ENCODE measurements at regions not wholly inside any gene's neighbourhood (a gene's known extent, or its start where the extent isn't known, plus 50 kb on each side); places are given as distances from the start of the nearest gene placed in this dataset.
A peak's percentile ranks its signal among the peaks of the same experiment; 100 is the strongest.

DNA sequence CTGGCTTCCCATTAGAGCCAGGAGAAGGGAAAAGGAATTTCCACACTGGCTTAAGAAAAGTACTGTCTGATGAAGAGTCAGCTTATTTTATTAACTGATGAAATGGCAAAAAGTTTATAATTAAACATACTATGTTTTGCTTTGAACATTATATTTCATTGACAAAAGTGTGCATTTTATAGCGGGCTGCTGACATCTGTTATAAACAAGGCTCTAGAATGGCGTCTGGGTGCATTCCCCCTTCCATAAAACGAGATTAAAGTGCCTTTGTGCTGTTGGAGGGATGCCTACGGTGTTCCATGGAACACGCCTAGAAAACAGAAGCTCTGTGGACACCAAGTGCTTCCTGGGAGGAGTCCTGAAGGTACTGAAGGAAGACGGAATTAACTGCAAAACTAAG lies 220.2 kb downstream of the SNX10 start:
- Mint-ChIP-seq H3K27ac (no peak overlapping the region), H3K4me1 (no peaks in the 10 kb centered on the region), H3K9me3 (no peaks in the 10 kb centered on the region), H3K4me3 (no peak overlapping the region), H3K36me3 (no peaks in the 10 kb centered on the region)
- ATAC-seq (no peak), DNase-seq (ENCODE audit: low spot score in 2 of 2) (no peak)

DNA sequence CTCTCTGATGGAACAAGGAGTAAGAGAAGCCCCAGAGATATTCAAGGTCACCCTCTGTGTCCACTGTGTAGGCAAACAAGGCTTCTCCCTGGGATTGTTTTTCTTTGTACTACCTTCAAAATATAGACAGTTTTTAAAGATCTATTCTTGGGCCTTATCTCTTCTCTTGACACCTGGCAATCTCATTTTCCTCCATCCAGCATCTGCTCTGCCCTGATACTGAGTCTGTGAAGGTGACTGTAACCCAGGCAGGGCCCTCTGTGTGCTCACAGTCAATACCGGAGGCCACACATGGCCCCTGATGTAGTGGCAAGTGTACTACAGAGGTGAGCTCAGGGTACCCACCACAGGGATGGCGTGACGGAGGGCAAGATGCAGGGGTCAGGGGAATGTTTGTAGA lies 221.1 kb downstream of the SNX10 start:
- no peak overlapping the region for H3K4me3 Mint-ChIP-seq
- H3K27ac Mint-ChIP-seq, result no peak overlapping the region
- H3K9me3 Mint-ChIP-seq, result no peaks in the 10 kb centered on the region
- peak; percentile 32 for ATAC-seq
- H3K36me3 Mint-ChIP-seq, result no peaks in the 10 kb centered on the region
- DNase-seq (ENCODE audit: low spot score in 2 of 2), result no peak
- H3K4me1 Mint-ChIP-seq, result no peaks in the 10 kb centered on the region

DNA sequence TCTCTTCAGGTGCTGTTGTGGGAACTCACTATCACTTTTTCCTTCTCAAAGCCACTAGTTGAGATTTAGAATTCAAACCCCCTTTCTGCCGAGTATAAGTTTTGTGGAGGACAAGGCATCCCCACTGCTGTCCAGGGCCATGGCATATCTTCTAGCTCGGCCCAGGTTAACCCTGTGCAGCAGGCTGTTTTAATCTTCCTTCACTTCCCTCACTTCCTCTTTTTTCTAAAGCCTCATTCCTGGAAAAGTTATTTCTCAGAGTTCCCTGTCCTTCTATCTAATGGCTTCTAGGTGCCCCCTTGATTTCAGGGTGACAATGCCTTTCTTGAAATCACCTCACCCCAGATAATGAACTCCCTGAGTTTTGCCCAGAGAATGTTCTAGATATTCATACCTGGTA lies 222.3 kb downstream of the SNX10 start:
- ATAC-seq, result no peak
- DNase-seq (ENCODE audit: low spot score in 2 of 2), result no peak
- no peak overlapping the region for H3K27ac Mint-ChIP-seq

DNA sequence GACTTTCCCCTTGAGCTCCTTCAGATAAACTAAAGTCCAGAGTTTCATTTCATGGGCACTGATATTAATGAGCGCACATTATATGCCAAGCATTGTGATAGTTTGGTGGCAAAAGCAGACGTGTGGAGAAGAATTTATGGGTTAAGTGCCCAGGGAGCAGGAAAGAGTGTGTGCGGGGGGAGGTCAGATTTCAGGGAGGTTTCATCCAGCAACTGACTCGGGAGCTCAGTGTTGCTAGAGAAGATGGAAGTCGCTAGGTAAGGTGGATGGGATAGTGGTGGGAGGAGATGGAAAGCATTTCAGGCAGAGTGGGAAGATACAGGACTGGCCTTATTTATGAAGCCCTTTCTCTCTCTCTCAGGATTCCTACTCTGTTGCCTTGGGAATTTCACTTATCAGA lies 223.0 kb downstream of the SNX10 start:
- Mint-ChIP-seq H3K4me1 (no peaks in the 10 kb centered on the region), H3K36me3 (no peaks in the 10 kb centered on the region), H3K4me3 (no peak overlapping the region), H3K9me3 (no peaks in the 10 kb centered on the region), H3K27ac (no peak overlapping the region)
- DNase-seq (ENCODE audit: low spot score in 2 of 2), result no peak
- ATAC-seq, result no peak

More for the DNA sequence above, 222.3 kb downstream of the SNX10 start:
- H3K4me3 Mint-ChIP-seq, result no peak overlapping the region
- H3K9me3 Mint-ChIP-seq, result no peaks in the 10 kb centered on the region
- H3K4me1 Mint-ChIP-seq, result no peaks in the 10 kb centered on the region
- H3K36me3 Mint-ChIP-seq, result no peaks in the 10 kb centered on the region

DNA sequence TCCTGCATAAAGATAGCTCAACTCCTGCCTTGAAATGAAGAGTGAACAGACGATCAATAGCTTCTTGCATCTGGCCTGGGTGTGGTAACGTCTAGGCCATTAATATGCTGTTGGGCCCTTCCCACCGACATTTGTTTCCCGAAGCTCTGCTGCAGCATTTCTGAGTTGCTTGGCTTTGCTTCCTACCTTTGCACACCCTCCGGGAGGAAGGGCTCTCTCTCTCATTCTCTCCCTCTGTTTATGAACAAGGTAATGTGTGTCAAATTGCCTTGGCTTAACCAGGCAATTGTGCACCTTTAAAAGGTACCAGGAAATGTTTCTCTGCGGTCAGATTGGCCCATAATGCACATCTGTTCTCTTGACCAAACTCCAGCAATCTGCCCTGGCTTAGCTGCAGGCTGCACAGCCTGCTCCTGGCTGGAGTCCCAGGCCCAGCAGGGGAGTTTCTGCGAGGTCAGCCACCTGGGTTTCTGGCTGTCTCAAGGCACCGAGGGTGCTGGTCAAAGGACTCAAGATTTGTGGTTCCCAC lies 223.7 kb downstream of the SNX10 start:
- Mint-ChIP-seq H3K4me1 (no peaks in the 10 kb centered on the region), H3K27ac (no peak overlapping the region), H3K4me3 (no peak overlapping the region), H3K36me3 (no peaks in the 10 kb centered on the region), H3K9me3 (no peaks in the 10 kb centered on the region)
- ATAC-seq, result no peak
- no peak for DNase-seq (ENCODE audit: low spot score in 2 of 2)

DNA sequence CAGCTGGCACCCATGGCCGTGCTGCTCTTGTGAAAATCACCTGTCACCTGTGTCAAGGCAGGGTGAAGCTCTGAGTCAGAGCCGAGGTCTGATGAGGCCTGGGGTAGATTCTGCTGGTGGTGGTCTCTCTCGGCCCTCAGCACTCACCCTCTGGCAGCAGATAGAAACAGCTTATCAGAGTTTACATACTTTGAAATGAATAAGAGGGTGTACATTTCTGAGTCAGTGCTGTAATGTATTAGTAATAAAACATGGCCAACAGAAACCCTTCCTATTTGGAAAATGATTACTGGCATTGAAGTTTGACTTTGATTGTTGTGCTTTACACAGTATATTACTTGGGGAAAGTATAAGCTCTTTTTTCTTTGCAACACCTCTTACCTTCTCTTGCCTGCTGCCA lies 228.8 kb downstream of the SNX10 start:
- Mint-ChIP-seq H3K36me3 (no peaks in the 10 kb centered on the region), H3K27ac (no peak overlapping the region), H3K4me3 (no peak overlapping the region), H3K4me1 (no peaks in the 10 kb centered on the region), H3K9me3 (peaks cover 9% of the 10 kb centered on the region)
- ATAC-seq (no peak), DNase-seq (ENCODE audit: low spot score in 2 of 2) (no peak)

DNA sequence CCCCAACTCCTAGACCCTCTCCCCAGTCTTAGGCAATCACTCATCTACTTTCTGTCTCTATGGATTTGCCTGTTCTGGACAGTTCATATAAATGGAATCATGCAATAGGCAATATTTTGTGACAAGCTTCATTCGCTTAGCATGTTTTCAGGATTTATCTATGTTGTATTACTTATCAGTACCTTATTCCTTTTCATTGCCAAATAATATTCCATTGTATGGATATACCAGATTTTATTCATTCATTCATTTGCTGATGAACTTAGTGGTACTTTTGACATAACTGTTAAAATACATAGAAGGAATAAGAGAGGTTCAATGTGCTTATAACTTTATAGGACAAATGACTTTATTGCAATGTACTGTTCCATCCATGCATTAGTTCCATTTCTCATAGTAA lies 231.0 kb downstream of the SNX10 start:
- Mint-ChIP-seq H3K4me1 (no peaks in the 10 kb centered on the region), H3K36me3 (no peaks in the 10 kb centered on the region), H3K27ac (no peak overlapping the region), H3K4me3 (no peak overlapping the region), H3K9me3 (peaks cover 9% of the 10 kb centered on the region)
- no peak for DNase-seq (ENCODE audit: low spot score in 2 of 2)
- no peak for ATAC-seq

DNA sequence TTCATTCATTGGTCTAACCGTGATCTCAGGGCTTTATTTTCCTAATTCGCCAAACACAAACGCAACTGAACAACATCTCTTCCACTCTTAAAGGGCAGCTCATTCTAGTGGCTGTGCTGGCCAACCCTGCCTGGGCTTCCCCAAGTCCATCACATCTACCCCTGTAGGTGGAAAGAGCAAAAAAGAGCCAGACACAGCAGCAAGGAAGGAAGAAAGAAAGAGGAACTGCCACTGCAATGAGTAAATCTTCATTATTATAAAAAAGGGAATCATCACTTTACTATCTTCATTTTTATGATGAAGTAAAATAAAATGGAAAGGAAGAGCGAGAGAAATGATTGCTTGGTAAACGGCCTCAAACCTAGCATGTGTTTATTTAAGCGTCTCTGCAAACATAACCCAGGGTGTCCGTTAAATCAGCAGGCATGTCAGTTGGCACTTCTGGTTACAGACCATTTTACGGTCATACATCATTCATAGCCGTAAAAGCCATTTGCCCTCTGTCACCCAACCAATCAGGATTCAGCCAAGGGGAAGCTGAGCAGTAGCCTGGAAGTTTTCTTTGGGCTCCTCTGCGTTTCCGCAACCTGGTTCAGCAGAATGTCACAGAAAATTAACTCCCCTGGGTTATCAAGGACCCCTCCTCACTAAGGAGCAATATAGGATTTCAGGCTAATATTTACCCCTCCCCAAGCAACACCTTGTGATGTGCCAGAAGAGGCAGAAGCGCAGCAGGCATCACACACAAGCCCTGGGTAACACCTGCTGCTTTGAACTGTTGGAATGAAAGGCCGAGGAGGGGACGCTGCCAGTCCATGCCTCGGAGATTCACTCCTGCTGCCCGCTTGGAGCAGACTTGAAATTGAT lies 234.0 kb downstream of the SNX10 start:
- no peaks in the 10 kb centered on the region for H3K36me3 Mint-ChIP-seq
- H3K9me3 Mint-ChIP-seq, result peaks cover 9% of the 10 kb centered on the region
- no peak for DNase-seq (ENCODE audit: low spot score in 2 of 2)
- no peaks in the 10 kb centered on the region for H3K4me1 Mint-ChIP-seq
- H3K4me3 Mint-ChIP-seq, result no peak overlapping the region
- H3K27ac Mint-ChIP-seq, result no peak overlapping the region
- no peak for ATAC-seq

DNA sequence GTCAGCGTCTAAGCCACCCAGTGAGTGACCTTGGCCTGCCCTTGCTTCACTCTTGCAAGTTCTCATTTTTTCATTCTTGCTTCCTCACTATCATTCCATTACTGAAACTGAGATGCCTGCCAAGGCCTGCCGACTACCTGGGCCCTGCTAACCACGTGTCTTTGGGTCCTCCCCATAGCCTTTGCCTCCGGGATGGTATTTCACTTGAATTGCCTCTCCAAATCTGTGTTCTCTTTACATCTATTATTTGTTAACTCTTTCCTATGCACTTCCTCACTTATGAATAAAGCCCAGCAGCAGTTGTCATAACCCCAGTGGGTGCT lies 234.6 kb downstream of the SNX10 start:
- H3K9me3 Mint-ChIP-seq, result peaks cover 9% of the 10 kb centered on the region
- H3K4me1 Mint-ChIP-seq, result no peaks in the 10 kb centered on the region
- ATAC-seq (no peak), DNase-seq (ENCODE audit: low spot score in 2 of 2) (no peak)
- H3K27ac Mint-ChIP-seq, result no peak overlapping the region
- no peaks in the 10 kb centered on the region for H3K36me3 Mint-ChIP-seq
- no peak overlapping the region for H3K4me3 Mint-ChIP-seq

DNA sequence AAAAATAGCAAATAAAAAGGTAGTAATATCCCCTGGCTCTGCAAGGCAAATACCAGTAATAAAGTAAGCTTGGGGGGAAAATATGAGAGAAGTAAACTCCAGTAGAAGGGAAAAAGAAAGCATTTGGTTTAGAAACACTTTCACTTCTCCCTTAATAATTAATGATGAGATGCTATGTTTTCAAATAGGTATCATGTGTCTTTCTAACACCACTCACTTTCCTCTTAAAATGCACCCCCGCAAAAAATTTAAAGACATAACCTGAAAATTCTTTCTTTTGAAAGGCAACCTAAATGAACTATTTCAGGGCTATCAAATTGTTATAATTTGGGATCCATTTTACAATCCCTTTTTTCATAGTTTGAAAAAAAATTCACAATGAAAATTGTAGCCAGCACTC lies 240.3 kb downstream of the SNX10 start:
- no peak overlapping the region for H3K4me3 Mint-ChIP-seq
- H3K27ac Mint-ChIP-seq, result no peak overlapping the region
- no peak for ATAC-seq
- H3K9me3 Mint-ChIP-seq, result no peaks in the 10 kb centered on the region
- H3K4me1 Mint-ChIP-seq, result no peaks in the 10 kb centered on the region
- no peaks in the 10 kb centered on the region for H3K36me3 Mint-ChIP-seq
- no peak for DNase-seq (ENCODE audit: low spot score in 2 of 2)

DNA sequence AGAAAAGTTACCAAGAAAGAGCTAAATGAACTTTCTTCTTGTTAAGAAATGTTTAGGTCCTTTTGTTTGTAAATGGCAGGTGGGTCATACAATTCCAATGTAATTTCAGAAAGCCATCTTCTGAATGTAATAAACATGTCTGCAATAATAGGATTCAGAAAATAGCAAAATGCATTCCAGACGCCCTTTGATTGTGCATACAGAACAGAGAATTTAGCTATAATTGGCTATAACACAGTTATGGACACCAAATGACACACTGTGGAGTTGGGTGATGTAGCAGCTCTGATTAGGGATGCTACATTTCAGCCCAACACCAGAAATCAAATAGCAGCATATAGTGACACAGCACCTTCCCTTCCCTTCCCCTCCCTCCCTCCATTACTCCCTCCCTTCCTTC lies 240.8 kb downstream of the SNX10 start:
- H3K36me3 Mint-ChIP-seq, result no peaks in the 10 kb centered on the region
- H3K4me1 Mint-ChIP-seq, result no peaks in the 10 kb centered on the region
- ATAC-seq (no peak), DNase-seq (ENCODE audit: low spot score in 2 of 2) (no peak)
- no peaks in the 10 kb centered on the region for H3K9me3 Mint-ChIP-seq
- H3K4me3 Mint-ChIP-seq, result no peak overlapping the region
- H3K27ac Mint-ChIP-seq, result no peak overlapping the region

DNA sequence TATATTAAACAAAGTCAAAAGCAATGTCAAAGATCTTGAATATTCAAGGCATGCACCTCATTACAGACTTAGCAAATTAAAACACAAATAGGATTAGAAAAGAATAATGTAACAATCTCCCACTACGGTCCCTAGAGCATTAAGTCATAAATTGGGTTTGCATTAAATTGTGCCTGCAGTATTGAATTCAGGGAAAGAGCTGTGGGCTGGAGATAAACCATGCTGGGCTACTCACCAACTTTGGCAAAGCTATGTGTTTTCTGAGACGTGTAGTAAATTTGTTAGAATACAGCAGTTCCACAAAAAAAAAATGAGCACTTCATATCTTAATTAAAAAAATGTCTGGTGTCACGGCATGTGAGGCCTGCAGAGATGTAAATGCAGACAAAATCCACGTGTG lies 241.6 kb downstream of the SNX10 start:
- no peaks in the 10 kb centered on the region for H3K9me3 Mint-ChIP-seq
- no peak overlapping the region for H3K4me3 Mint-ChIP-seq
- ATAC-seq, result no peak
- H3K27ac Mint-ChIP-seq, result no peak overlapping the region
- H3K36me3 Mint-ChIP-seq, result no peaks in the 10 kb centered on the region
- no peaks in the 10 kb centered on the region for H3K4me1 Mint-ChIP-seq
- no peak for DNase-seq (ENCODE audit: low spot score in 2 of 2)

DNA sequence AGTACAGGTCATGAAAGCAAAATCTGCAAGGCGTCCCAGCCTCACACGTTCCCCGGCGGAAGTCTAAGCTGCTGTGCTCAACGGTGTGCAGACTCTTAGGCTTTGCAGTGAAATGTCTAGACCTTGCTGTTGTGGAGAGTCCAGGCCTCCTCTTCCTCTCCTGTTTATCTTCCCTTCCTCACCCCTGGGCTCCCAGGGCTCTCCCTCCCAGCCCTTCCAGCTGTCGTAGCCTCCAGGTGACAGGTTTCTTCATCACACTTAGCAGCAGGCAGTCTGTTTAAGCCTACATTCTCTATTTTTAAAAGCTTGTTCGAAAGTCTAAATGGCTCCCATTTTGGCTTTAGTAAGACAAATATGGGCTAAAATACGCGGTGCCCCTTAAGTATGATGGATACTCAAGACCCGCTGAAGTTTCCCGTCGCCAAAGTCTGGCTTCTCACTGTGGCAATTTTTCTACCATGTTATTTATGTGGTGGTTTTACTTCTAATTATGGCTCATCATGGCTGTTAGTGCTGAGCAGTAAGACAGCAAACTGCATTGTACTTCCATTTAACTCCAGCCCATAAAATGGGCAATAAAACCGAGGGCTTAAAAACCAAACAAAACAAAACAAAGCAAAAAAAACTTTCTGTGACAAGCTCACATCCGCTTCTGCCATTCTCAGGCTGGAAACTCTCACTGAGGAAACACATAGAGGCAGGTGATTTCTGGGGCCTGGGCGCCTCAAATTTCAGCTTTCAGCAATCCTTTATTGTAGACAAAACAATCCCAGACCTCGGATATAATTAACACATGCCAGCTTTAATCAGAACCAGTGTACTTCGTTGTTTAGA lies 243.2 kb downstream of the SNX10 start:
- H3K27ac Mint-ChIP-seq, result no peak overlapping the region
- H3K9me3 Mint-ChIP-seq, result no peaks in the 10 kb centered on the region
- H3K36me3 Mint-ChIP-seq, result no peaks in the 10 kb centered on the region
- no peak for DNase-seq (ENCODE audit: low spot score in 2 of 2)
- no peak overlapping the region for H3K4me3 Mint-ChIP-seq
- no peaks in the 10 kb centered on the region for H3K4me1 Mint-ChIP-seq
- ATAC-seq, result no peak

DNA sequence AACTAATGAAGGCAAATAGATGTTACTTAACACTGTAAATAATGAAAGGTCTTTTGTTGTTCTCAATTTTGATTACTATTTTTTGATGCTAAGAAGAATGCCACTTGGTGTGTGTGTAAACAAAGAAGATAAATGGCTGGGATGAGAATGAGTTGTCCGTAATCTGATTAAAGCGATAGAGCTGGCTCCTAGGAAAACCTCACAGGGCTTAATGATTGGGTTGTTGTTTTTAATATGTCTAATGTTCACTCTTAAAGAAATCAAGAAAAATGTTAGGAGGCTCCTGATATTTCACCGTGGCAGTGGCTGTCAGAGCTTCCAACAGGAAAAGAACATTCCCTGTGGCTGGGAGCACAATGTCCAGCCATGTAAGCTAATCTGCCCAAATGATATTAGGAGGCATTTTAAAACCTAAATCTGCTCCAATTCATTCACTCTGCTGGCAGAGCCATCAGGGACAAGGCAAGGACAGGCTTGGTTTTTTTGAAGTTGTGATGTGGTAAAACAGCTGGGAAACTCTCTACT lies 243.9 kb downstream of the SNX10 start:
- no peak overlapping the region for H3K27ac Mint-ChIP-seq
- no peak overlapping the region for H3K4me3 Mint-ChIP-seq
- H3K36me3 Mint-ChIP-seq, result no peaks in the 10 kb centered on the region
- no peaks in the 10 kb centered on the region for H3K4me1 Mint-ChIP-seq
- ATAC-seq (no peak), DNase-seq (ENCODE audit: low spot score in 2 of 2) (no peak)
- no peaks in the 10 kb centered on the region for H3K9me3 Mint-ChIP-seq

DNA sequence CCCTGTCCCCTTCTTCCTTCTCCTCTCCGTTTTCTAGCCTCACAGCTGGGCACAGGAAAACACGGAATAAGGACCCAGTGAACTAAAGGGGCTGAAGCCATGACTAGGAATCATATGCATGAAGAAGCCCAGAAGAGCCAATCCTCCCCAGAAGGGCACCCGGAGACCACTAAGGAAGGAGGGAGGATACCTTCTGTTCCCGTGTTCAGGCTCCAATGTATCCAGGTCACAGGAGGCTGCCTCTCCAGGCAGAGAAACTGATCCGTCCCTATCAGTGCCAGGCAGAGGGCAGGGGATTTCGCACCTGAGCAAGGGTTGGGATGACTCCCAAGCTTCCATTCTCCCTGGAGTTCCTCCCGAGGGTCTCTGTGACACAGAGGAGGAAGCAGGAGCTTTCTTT lies 246.6 kb downstream of the SNX10 start:
- no peak for ATAC-seq

DNA sequence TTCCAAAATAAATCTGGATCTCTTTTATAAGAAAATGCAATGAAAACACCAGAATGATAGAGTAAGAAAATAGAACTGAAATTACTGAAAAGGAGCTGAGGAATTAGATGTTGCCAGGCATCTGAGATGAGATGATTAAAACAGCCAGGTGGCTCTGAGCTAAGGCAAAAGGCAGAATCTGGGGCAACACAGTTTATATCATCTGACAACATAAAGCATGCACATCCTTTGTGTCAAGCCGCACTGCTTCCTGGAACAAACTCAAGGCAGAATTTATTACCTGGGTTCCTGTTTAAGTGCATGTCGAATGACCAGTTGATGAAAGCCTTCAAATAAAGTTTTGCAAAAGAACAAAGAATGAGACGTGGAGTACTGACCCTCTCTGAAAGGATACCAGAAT lies 247.0 kb downstream of the SNX10 start:
- Mint-ChIP-seq H3K36me3 (no peaks in the 10 kb centered on the region), H3K9me3 (no peaks in the 10 kb centered on the region), H3K4me1 (no peaks in the 10 kb centered on the region), H3K27ac (no peak overlapping the region), H3K4me3 (no peak overlapping the region)
- ATAC-seq (no peak), DNase-seq (ENCODE audit: low spot score in 2 of 2) (no peak)

More for the DNA sequence above, 246.6 kb downstream of the SNX10 start:
- H3K9me3 Mint-ChIP-seq, result no peaks in the 10 kb centered on the region
- no peak for DNase-seq (ENCODE audit: low spot score in 2 of 2)
- no peak overlapping the region for H3K27ac Mint-ChIP-seq
- no peaks in the 10 kb centered on the region for H3K36me3 Mint-ChIP-seq
- H3K4me3 Mint-ChIP-seq, result no peak overlapping the region
- H3K4me1 Mint-ChIP-seq, result no peaks in the 10 kb centered on the region
